ENCODE measurements at regions not wholly inside any gene's neighbourhood (a gene's known extent, or its start where the extent isn't known, plus 50 kb on each side); places are given as distances from the start of the nearest gene placed in this dataset.

- no peak for TF ChIP-seq CTCF (conservative IDR thresholded peaks at IDR 0.05)
- TF ChIP-seq ZFX (IDR thresholded peaks at IDR 0.05): no peak
These were observed 481.8 kb upstream of the KCNMB2 start for GRCh38 chr3:178054471-178054870.

Data from C4-2B (cell line).